Mesenchymal stem cell (in vitro differentiated cells and primary cell): ENCODE measurements at regions not wholly inside any gene's neighbourhood (a gene's known extent, or its start where the extent isn't known, plus 50 kb on each side); places are given as distances from the start of the nearest gene placed in this dataset.
"Not testable (repeated sequence)": the region's sequence is repeated elsewhere in the genome, so short reads cannot be mapped to it uniquely, and the experiment has no call there.

ENCODE experiments used
- DNase-seq: peaks from one replicate; pipeline ENCODE4 v3.0.0-alpha.2; 2013
- H2AFZ ChIP-seq: one replicate; pipeline ENCODE4 v1.6.1; 2013; ENCODE audit warnings: low read depth, mild to moderate bottlenecking, control low read depth, inconsistent platforms, low read length, moderate library complexity
- H2AK5ac ChIP-seq: 2 replicates; pipeline ENCODE4 v1.6.1; 2013; ENCODE audit warnings: low read length, moderate library complexity, mild to moderate bottlenecking, inconsistent platforms; ENCODE audit not compliant: severe bottlenecking
- H2BK120ac ChIP-seq: one replicate; pipeline ENCODE4 v1.6.1; 2013; ENCODE audit warnings: low read depth, mild to moderate bottlenecking, inconsistent platforms, low read length, moderate library complexity
- H2BK12ac ChIP-seq, 2 experiments: one replicate each; pipeline ENCODE4 v1.6.1; 2013; ENCODE audit warnings: inconsistent platforms in 2 of 2, low read length in 2 of 2, mild to moderate bottlenecking in 2 of 2, moderate library complexity in 2 of 2, control low read depth in 1 of 2
- H2BK15ac ChIP-seq: one replicate; pipeline ENCODE4 v1.6.1; 2013; ENCODE audit warnings: mild to moderate bottlenecking, low read depth, inconsistent platforms; ENCODE audit not compliant: poor library complexity, severe bottlenecking
- H2BK5ac ChIP-seq: 2 replicates; pipeline ENCODE4 v1.6.1; 2013; ENCODE audit warnings: low read depth, mild to moderate bottlenecking, low read length, control low read depth, inconsistent platforms; ENCODE audit not compliant: poor library complexity, severe bottlenecking
- H3K14ac ChIP-seq, 2 experiments: one replicate each; pipeline ENCODE4 v1.6.1; 2013; ENCODE audit warnings: inconsistent platforms in 2 of 2, low read length in 2 of 2, control low read depth in 1 of 2, mild to moderate bottlenecking in 1 of 2, moderate library complexity in 1 of 2
- H3K18ac ChIP-seq, 2 experiments: one replicate each; pipeline ENCODE4 v1.6.1; 2013; ENCODE audit warnings: inconsistent platforms in 2 of 2, low read length in 2 of 2, control low read depth in 1 of 2, low read depth in 1 of 2, mild to moderate bottlenecking in 1 of 2
- H3K23ac ChIP-seq, 2 experiments: one replicate each; pipeline ENCODE4 v1.6.1; 2013; ENCODE audit warnings: inconsistent platforms in 2 of 2, low read length in 2 of 2, mild to moderate bottlenecking in 2 of 2, moderate library complexity in 2 of 2, control low read depth in 1 of 2
- H3K27ac ChIP-seq: 2 replicates; pipeline ENCODE4 v1.5.1; 2013; ENCODE audit warnings: mild to moderate bottlenecking, moderate library complexity, low read length, control low read depth, inconsistent platforms; ENCODE audit not compliant: poor library complexity, severe bottlenecking
- H3K27me3 ChIP-seq, 2 experiments: 2 replicates each; pipeline versions ENCODE4 v1.6.1 to v1.7.0; 2013; ENCODE audit warnings: low read length in 2 of 2, mild to moderate bottlenecking in 2 of 2, moderate library complexity in 2 of 2, control low read depth in 1 of 2, inconsistent platforms in 1 of 2; ENCODE audit not compliant: control insufficient read depth in 1 of 2, insufficient read depth in 1 of 2
- H3K36me3 ChIP-seq, 2 experiments: 2 replicates each; pipeline versions ENCODE4 v1.6.1 to v1.7.0; 2013; ENCODE audit warnings: low read length in 2 of 2, control low read depth in 1 of 2, inconsistent platforms in 1 of 2, low read depth in 1 of 2, mild to moderate bottlenecking in 1 of 2; ENCODE audit not compliant: insufficient read depth in 2 of 2, control insufficient read depth in 1 of 2
- H3K4ac ChIP-seq, 2 experiments: one replicate each; pipeline ENCODE4 v1.6.1; 2013; ENCODE audit warnings: inconsistent platforms in 2 of 2, low read length in 2 of 2, mild to moderate bottlenecking in 2 of 2, moderate library complexity in 2 of 2, control low read depth in 1 of 2, low read depth in 1 of 2
- H3K4me1 ChIP-seq: 2 replicates; pipeline ENCODE4 v1.6.1; 2013; ENCODE audit warnings: low read depth, low read length, control low read depth; ENCODE audit not compliant: control insufficient read depth, insufficient read depth
- H3K4me2 ChIP-seq: 2 replicates; pipeline ENCODE4 v1.6.1; 2013; ENCODE audit warnings: low read length, mild to moderate bottlenecking, inconsistent platforms; ENCODE audit not compliant: poor library complexity, severe bottlenecking
- H3K4me3 ChIP-seq, 2 experiments: 2 replicates each; pipeline versions ENCODE4 v1.5.1 to v1.7.0; 2013; ENCODE audit warnings: low read length in 2 of 2, mild to moderate bottlenecking in 2 of 2, control low read depth in 1 of 2, low read depth in 1 of 2; ENCODE audit not compliant: insufficient read depth in 1 of 2
- H3K79me1 ChIP-seq: replicated peaks from 2 replicates; pipeline ENCODE4 v1.6.1; 2013; ENCODE audit warnings: mild to moderate bottlenecking, control low read depth, low read length, inconsistent platforms; ENCODE audit not compliant: poor library complexity, severe bottlenecking
- H3K9ac ChIP-seq: 2 replicates; pipeline ENCODE4 v1.7.0; 2013; ENCODE audit warnings: mild to moderate bottlenecking, low read length, moderate library complexity
- H3K9me3 ChIP-seq: 2 replicates; pipeline ENCODE4 v1.7.0; 2013; ENCODE audit warnings: mild to moderate bottlenecking, low read length; ENCODE audit not compliant: control insufficient read depth
- H4K8ac ChIP-seq: one replicate; pipeline ENCODE4 v1.6.1; 2013; ENCODE audit warnings: inconsistent platforms, mild to moderate bottlenecking, low read length, moderate library complexity
- H4K91ac ChIP-seq: one replicate; pipeline ENCODE4 v1.6.1; 2013; ENCODE audit warnings: mild to moderate bottlenecking, low read length, inconsistent platforms
- WGBS: methylation state at CpG from one replicate; pipeline ENCODE4 v1.1.7; 2013; ENCODE audit warnings: mixed read lengths; 5-methylcytosine and 5-hydroxymethylcytosine counted together

- H3K23ac ChIP-seq: no peak overlapping the region
- H3K9ac ChIP-seq: no peak overlapping the region
- H3K18ac ChIP-seq: no peak overlapping the region
- H2AK5ac ChIP-seq: no peak overlapping the region
- no peak overlapping the region for H4K8ac ChIP-seq
- H4K91ac ChIP-seq: no peak overlapping the region
- H2BK120ac ChIP-seq: no peak overlapping the region
- H3K36me3 ChIP-seq: no peaks in the 10 kb centered on the region
- H2BK5ac ChIP-seq: no peak overlapping the region
- 70% methylated on average over 28 of the region's 28 CpGs for WGBS
- H3K4me1 ChIP-seq: no peaks in the 10 kb centered on the region
- no peak overlapping the region for H2BK12ac ChIP-seq
- no peak overlapping the region for H3K27ac ChIP-seq
- no peak overlapping the region for H3K4me2 ChIP-seq
- no peak overlapping the region for H2BK15ac ChIP-seq
- H3K27me3 ChIP-seq: peaks cover 0 to 38% of the 10 kb centered on the region in 2 experiments
- no peak overlapping the region for H3K4me3 ChIP-seq
- no peaks in the 10 kb centered on the region for H3K9me3 ChIP-seq
- H3K4ac ChIP-seq: no peak overlapping the region
- H2AFZ ChIP-seq: no peak overlapping the region
- DNase-seq: peak; percentile 9
- no peak overlapping the region for H3K14ac ChIP-seq
- no peaks in the 10 kb centered on the region for H3K79me1 ChIP-seq
Measured at GRCh38 chr14:95774265-95775160, 60.6 kb upstream of the TCL1A start.

- Histone ChIP-seq H2BK5ac (no peak overlapping the region), H3K4me3 (no peak overlapping the region), H3K27me3 (peaks cover 0 to 45% of the 10 kb centered on the region in 2 experiments), H2AK5ac (no peak overlapping the region), H3K36me3 (no peaks in the 10 kb centered on the region), H3K23ac (no peak overlapping the region), H3K14ac (no peak overlapping the region), H2AFZ (no peak overlapping the region), H3K4ac (no peak overlapping the region), H2BK120ac (no peak overlapping the region), H2BK12ac (no peak overlapping the region), H3K9me3 (peaks cover 5% of the 10 kb centered on the region), H3K9ac (no peak overlapping the region), H4K91ac (no peak overlapping the region), H2BK15ac (no peak overlapping the region), H3K4me1 (no peaks in the 10 kb centered on the region), H3K4me2 (no peak overlapping the region), H4K8ac (no peak overlapping the region), H3K27ac (no peak overlapping the region), H3K79me1 (no peaks in the 10 kb centered on the region), H3K18ac (no peak overlapping the region)
- 63% methylated on average over 2 of the region's 3 CpGs for WGBS
- DNase-seq: no peak
Measured at GRCh38 chr14:95770777-95771176, 56.9 kb upstream of the TCL1A start.

- Histone ChIP-seq H2BK15ac (no peak overlapping the region), H2BK5ac (no peak overlapping the region), H3K14ac (no peak overlapping the region), H3K4me2 (no peak overlapping the region), H3K23ac (no peak overlapping the region), H3K79me1 (no peaks in the 10 kb centered on the region), H2BK12ac (no peak overlapping the region), H3K4me3 (no peak overlapping the region), H2AK5ac (no peak overlapping the region), H4K91ac (no peak overlapping the region), H3K18ac (no peak overlapping the region), H3K9me3 (peaks cover 5% of the 10 kb centered on the region), H3K4ac (no peak overlapping the region), H2AFZ (no peak overlapping the region), H3K9ac (no peak overlapping the region), H3K27me3 (peaks cover 0 to 45% of the 10 kb centered on the region in 2 experiments), H2BK120ac (no peak overlapping the region), H4K8ac (no peak overlapping the region), H3K4me1 (no peaks in the 10 kb centered on the region), H3K36me3 (no peaks in the 10 kb centered on the region), H3K27ac (no peak overlapping the region)
- no peak for DNase-seq
- WGBS: 71% methylated on average over 3 of the region's 4 CpGs
Measured at GRCh38 chr14:95769976-95770375, 56.1 kb upstream of the TCL1A start.

GRCh38 chr14:95769431-95769830, 55.5 kb upstream of the TCL1A start:
- H2AK5ac ChIP-seq, H3K4me2 ChIP-seq, H3K4ac ChIP-seq, H2BK15ac ChIP-seq, H3K9me3 ChIP-seq, H2BK5ac ChIP-seq, H3K4me3 ChIP-seq, H3K36me3 ChIP-seq, H3K18ac ChIP-seq, H2BK120ac ChIP-seq, H3K14ac ChIP-seq, H4K91ac ChIP-seq, DNase-seq, H4K8ac ChIP-seq, H2BK12ac ChIP-seq, H3K23ac ChIP-seq, H3K27ac ChIP-seq, H3K9ac ChIP-seq, H3K4me1 ChIP-seq, H2AFZ ChIP-seq, H3K79me1 ChIP-seq: not testable (repeated sequence)
- 69% methylated on average over 4 of the region's 5 CpGs for WGBS
- peaks cover 0 to 45% of the 10 kb centered on the region in 2 experiments for H3K27me3 ChIP-seq
